SKM-1 treated with dmso at 0.1 percent for 144 hours (cell line): ENCODE measurements at regions not wholly inside any gene's neighbourhood (a gene's known extent, or its start where the extent isn't known, plus 50 kb on each side); places are given as distances from the start of the nearest gene placed in this dataset.
"Not testable (repeated sequence)": the region's sequence is repeated elsewhere in the genome, so short reads cannot be mapped to it uniquely, and the experiment has no call there.

Experiments
- DNase-seq: peaks from one replicate; lab custom pipeline; 2025; ENCODE audit not compliant: unreplicated experiment; lab: John Stamatoyannopoulos, UW

GRCh38 chr4:45280121-45280520 is 553.8 kb upstream of the GNPDA2 start:
- DNase-seq, result no peak

- DNase-seq, result no peak
These were observed 549.5 kb upstream of the GNPDA2 start for GRCh38 chr4:45275862-45276261.

- DNase-seq, result not testable (repeated sequence)
These were observed 521.8 kb upstream of the GNPDA2 start for GRCh38 chr4:45248106-45248505.

- no peak for DNase-seq
These were observed 515.6 kb upstream of the GNPDA2 start for GRCh38 chr4:45241976-45242375.

GRCh38 chr4:45229206-45229605 is 502.9 kb upstream of the GNPDA2 start:
- DNase-seq, result no peak

- DNase-seq, result no peak
These were observed 489.7 kb upstream of the GNPDA2 start for GRCh38 chr4:45215976-45216542.

- DNase-seq, result not testable (repeated sequence)
These were observed 482.1 kb upstream of the GNPDA2 start for GRCh38 chr4:45208476-45208875.

- DNase-seq, result not testable (repeated sequence)
These were observed 481.5 kb upstream of the GNPDA2 start for GRCh38 chr4:45207864-45208331.

- DNase-seq, result not testable (repeated sequence)
These were observed 481.0 kb upstream of the GNPDA2 start for GRCh38 chr4:45207241-45207863.

- DNase-seq, result no peak
These were observed 473.4 kb upstream of the GNPDA2 start for GRCh38 chr4:45199736-45200135.

- no peak for DNase-seq
These were observed 462.1 kb upstream of the GNPDA2 start for GRCh38 chr4:45188501-45188900.

- no peak for DNase-seq
These were observed 459.9 kb upstream of the GNPDA2 start for GRCh38 chr4:45186249-45186648.

GRCh38 chr4:45183905-45184304 is 457.5 kb upstream of the GNPDA2 start:
- no peak for DNase-seq

- no peak for DNase-seq
These were observed 446.3 kb upstream of the GNPDA2 start for GRCh38 chr4:45172636-45173035.

GRCh38 chr4:45160951-45161350 is 434.6 kb upstream of the GNPDA2 start:
- DNase-seq, result no peak

GRCh38 chr4:45155081-45155777 is 428.9 kb upstream of the GNPDA2 start:
- DNase-seq, result no peak

- DNase-seq, result no peak
These were observed 421.5 kb upstream of the GNPDA2 start for GRCh38 chr4:45147866-45148265.

- DNase-seq, result no peak
These were observed 404.7 kb upstream of the GNPDA2 start for GRCh38 chr4:45131020-45131419.

GRCh38 chr4:45122406-45122805 is 396.1 kb upstream of the GNPDA2 start:
- DNase-seq, result no peak

- no peak for DNase-seq
These were observed 395.1 kb upstream of the GNPDA2 start for GRCh38 chr4:45121426-45121975.

- DNase-seq, result no peak
These were observed 393.8 kb upstream of the GNPDA2 start for GRCh38 chr4:45120163-45120562.

GRCh38 chr4:45119376-45119775 is 393.0 kb upstream of the GNPDA2 start:
- no peak for DNase-seq
